GM12878 (cell line): ENCODE measurements at regions not wholly inside any gene's neighbourhood (a gene's known extent, or its start where the extent isn't known, plus 50 kb on each side); places are given as distances from the start of the nearest gene placed in this dataset.
"Not testable (repeated sequence)": the region's sequence is repeated elsewhere in the genome, so short reads cannot be mapped to it uniquely, and the experiment has no call there.

Experiments
- ATF7 ChIP-seq: fragments of 450-650 bp; IDR thresholded peaks from 2 replicates; pipeline ENCODE4 v1.6.1; 2016; ENCODE audit warnings: low read depth, mild to moderate bottlenecking
- BHLHE40 ChIP-seq, 2 experiments: fragments of 450-650 bp in 1 of 2; IDR thresholded peaks; 2 replicates each; pipeline ENCODE4 v1.6.1; 2011 to 2017; ENCODE audit warnings: low read depth in 2 of 2, borderline replicate concordance in 1 of 2, improper control_type of control experiment in 1 of 2, low read length in 1 of 2, mild to moderate bottlenecking in 1 of 2
- CBX3 ChIP-seq: fragments of 200-600 bp; sonication (generic); IDR thresholded peaks from 2 replicates; pipeline ENCODE4 v1.6.1; 2016; ENCODE audit warnings: low read depth, borderline replicate concordance
- CTCF ChIP-seq, 3 experiments: IDR thresholded peaks in 2 of 3; conservative IDR thresholded peaks in 1 of 3; 2 replicates each; pipeline ENCODE4 v1.5.1; 2011; ENCODE audit warnings: low read depth in 3 of 3, low read length in 3 of 3, mild to moderate bottlenecking in 3 of 3, control low read depth in 2 of 3, moderate library complexity in 2 of 3, inconsistent platforms in 1 of 3, mixed read lengths in 1 of 3; ENCODE audit not compliant: control insufficient read depth in 2 of 3, insufficient read depth in 1 of 3; ENCODE audit errors: extremely low read depth in 1 of 3
- EP300 ChIP-seq, 2 experiments: fragments of 150-350 bp in 1 of 2; IDR thresholded peaks; 2 replicates each; pipeline ENCODE4 v1.6.1; 2011 to 2012; ENCODE audit warnings: low read depth in 2 of 2, low read length in 2 of 2, borderline replicate concordance in 1 of 2, improper control_type of control experiment in 1 of 2, inconsistent platforms in 1 of 2; ENCODE audit not compliant: control insufficient read depth in 1 of 2
- MXI1 ChIP-seq: fragments of 150-350 bp; IDR thresholded peaks from 2 replicates; pipeline ENCODE4 v1.6.1; 2011; ENCODE audit warnings: low read depth, mild to moderate bottlenecking, inconsistent platforms, low read length, improper control_type of control experiment
- MYB ChIP-seq: fragments of 150-350 bp; IDR thresholded peaks from 2 replicates; pipeline ENCODE4 v1.6.1; 2014; ENCODE audit warnings: mild to moderate bottlenecking, low read depth, low read length, borderline replicate concordance
- PAX8 ChIP-seq: fragments of 450-650 bp; IDR thresholded peaks from 2 replicates; pipeline ENCODE4 v1.6.1; 2017; ENCODE audit warnings: mild to moderate bottlenecking, moderate library complexity
- PBX3 ChIP-seq: IDR thresholded peaks from 2 replicates; pipeline ENCODE4 v1.6.1; 2011; ENCODE audit warnings: mild to moderate bottlenecking, low read depth, low read length, moderate library complexity; ENCODE audit not compliant: insufficient replicate concordance
- PML ChIP-seq: IDR thresholded peaks from 2 replicates; pipeline ENCODE4 v1.6.1; 2012; ENCODE audit warnings: low read length, inconsistent platforms
- POLR2A ChIP-seq: IDR thresholded peaks from 2 replicates; pipeline ENCODE4 v1.6.1; 2011; ENCODE audit warnings: low read depth, mild to moderate bottlenecking, low read length
- SRF ChIP-seq, 2 experiments: IDR thresholded peaks; 2 replicates each; pipeline ENCODE4 v1.6.1; 2011; ENCODE audit warnings: low read depth in 2 of 2, low read length in 2 of 2, mild to moderate bottlenecking in 1 of 2, moderate library complexity in 1 of 2

GRCh38 chr1:229175297-229175696 is 95.6 kb upstream of the RAB4A start:
- not testable (repeated sequence) for TF ChIP-seq CTCF (IDR thresholded peaks at IDR 0.05 in 2 of 3, conservative IDR thresholded peaks at IDR 0.05 in 1 of 3; ENCODE audit: control insufficient read depth in 2 of 3, extremely low read depth in 1 of 3, insufficient read depth in 1 of 3, low read depth in 3 of 3, low read length in 3 of 3); MYB; PAX8; CBX3; POLR2A; BHLHE40 (IDR thresholded peaks at IDR 0.05; ENCODE audit: borderline replicate concordance in 1 of 2, low read depth in 2 of 2, low read length in 1 of 2); EP300 (IDR thresholded peaks at IDR 0.05; ENCODE audit: borderline replicate concordance in 1 of 2, control insufficient read depth in 1 of 2, low read depth in 2 of 2, low read length in 2 of 2); PBX3; ATF7; PML; SRF (IDR thresholded peaks at IDR 0.05; ENCODE audit: low read depth in 2 of 2, low read length in 2 of 2); MXI1
